ENCODE measurements at regions not wholly inside any gene's neighbourhood (a gene's known extent, or its start where the extent isn't known, plus 50 kb on each side); places are given as distances from the start of the nearest gene placed in this dataset.
"Not testable (repeated sequence)": the region's sequence is repeated elsewhere in the genome, so short reads cannot be mapped to it uniquely, and the experiment has no call there.

- DNase-seq: no peak
Measured at GRCh38 chr16:22627043-22627442, 116.4 kb downstream of the NPIPB5 start.

GRCh38 chr16:22628994-22629393 lies 118.3 kb downstream of the NPIPB5 start:
- DNase-seq: no peak

- no peak for DNase-seq
Measured at GRCh38 chr16:22630242-22630641, 119.6 kb downstream of the NPIPB5 start.

DNA sequence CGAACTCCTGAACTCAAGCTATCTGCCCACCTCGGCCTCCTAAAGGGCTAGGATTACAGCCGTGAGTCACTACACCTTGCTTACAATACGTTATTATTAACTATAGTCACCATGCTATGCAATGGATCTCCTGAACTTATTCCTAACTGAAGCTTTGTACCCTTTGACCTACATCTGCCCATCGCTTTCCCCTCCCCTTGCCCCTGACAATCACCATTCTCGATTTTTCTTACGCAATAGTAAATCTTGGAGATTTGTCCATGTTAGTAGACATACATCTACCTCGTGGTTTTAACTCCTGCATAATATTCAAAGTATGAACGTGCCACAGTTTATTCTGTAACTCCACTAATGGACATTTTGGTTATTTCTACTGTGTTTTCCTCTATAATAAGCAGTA lies 120.6 kb downstream of the NPIPB5 start:
- DNase-seq: no peak

DNA sequence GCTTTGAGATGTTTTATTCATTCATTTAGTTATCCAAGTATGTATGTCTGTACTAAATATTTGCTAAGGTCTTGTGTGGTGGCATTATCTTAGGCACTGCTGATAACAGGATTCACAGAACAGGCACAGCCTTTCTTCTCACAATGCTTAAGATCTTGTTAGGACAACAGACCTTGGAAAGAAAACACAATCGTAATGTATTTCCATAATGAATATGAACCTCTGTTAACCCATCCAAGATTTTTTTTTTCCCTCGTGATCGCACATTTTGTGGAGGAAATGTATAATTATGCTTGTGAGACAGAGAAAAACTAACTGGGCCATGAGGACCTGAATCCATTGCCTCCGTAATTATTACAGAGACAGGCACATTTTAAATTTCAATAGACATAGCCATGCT lies 121.9 kb downstream of the NPIPB5 start:
- DNase-seq: no peak

DNA sequence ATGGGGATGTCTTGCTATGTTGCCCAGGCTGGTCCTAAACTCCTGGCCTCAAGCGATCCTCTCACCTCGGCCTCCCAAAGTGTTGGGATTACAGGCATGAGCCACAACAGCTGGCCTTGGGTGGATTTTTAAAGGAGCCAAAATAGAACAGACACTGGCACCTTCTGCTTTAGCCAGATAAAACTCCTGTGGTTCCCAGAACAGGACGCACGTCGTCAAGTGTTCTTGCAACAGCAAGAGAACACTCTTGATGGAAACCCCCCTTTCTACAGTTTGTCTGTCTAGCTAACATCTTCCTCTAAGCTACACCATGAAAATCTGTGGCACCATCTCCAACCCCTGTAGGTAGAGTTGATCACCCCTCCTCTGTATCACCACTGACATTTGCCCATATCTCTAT lies 122.6 kb downstream of the NPIPB5 start:
- DNase-seq: no peak

DNA sequence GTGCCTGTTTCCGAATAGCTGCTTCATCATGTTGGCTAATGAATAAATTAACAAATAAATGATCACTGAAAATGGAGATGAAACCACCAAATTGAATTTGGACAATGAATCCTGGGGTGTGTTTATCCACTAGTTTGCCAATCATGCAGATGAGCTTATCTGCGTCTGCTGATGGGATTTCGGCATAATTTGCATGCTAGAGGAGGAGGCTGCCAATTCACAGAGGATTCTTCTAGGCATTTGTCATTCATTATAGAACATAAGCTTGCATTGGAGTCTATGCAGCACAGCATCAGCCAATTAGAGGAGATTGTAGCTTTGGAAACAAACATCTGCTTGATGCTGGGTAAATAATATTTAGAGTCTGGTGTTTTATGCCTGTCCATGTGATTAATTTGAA lies 123.1 kb downstream of the NPIPB5 start:
- DNase-seq: no peak

DNA sequence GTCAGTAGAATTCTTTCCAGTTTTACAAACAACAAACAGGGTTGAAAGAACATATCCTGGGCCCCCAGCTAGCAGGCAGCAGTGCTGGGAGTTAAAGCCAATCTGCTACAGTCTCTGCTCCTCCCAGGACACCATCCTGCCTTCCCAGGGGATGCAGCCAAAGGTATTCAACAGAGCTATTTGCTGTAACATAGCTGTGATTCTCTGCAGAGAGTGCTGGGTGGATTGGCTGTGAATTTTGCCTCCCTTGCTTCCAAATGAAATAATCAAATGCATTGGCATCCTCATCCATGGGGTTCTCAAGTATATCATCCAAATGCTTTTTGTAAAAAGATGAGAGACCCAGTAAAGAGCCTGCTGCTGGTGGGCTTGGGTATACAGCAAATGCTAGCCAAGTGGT lies 124.3 kb downstream of the NPIPB5 start:
- no peak for DNase-seq

- DNase-seq: no peak
Measured at GRCh38 chr16:22635357-22635761, 124.7 kb downstream of the NPIPB5 start.

DNA sequence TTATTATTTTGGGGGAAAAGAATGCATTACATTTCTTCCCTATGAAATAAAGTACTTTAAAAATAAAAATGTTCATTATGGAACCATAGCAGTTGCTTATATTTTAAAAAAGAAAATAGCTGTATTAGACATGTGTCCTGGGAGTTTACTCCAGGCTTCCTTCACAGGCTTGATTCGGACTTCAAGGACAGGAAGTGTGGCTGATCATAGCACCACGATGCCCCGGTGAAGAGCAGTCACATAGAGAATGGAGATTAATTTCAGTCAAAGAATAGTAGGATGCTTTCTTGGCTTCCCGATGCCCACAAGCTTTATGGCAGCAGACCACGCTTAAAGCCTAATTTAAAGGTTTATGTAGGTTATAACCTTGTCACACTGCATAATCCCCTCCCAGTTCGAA lies 125.1 kb downstream of the NPIPB5 start:
- no peak for DNase-seq

DNA sequence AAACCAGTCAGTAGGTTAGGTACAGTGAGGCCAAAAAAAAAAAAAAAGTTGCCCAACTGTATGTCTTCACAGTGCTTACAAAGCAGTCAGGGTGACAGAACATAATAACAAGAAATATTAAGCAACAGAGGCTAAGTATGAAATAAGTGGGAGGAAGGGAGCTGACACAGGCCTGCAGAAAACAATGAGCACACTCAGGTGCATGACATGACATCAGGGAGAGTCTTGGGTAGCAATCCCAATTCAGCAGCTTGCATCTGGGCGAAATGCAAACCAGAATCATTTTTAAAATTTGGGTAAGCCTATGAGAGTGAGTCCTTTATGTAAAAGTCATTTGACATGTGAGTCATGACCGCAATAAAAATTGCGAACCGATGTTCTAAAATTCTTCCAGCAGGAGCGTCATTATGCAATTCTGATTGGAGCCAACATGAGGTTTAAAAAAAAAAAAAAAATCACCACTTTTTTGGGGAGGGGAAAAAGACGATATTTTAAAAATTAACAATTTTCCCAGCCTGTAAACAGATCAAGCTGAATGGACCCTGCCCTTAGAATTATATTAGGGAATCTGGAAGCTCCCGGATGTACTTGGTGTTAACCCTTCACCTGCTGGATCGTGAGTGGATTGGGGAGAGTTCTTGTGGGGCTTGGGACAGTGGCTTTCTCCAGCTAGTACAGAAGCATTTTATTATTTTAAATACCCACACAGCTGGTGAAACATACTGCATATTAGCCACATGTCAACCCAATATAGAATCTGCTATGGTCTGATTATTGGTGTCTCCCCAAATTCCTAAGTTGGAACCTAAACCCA lies 127.9 kb downstream of the NPIPB5 start:
- no peak for DNase-seq

DNA sequence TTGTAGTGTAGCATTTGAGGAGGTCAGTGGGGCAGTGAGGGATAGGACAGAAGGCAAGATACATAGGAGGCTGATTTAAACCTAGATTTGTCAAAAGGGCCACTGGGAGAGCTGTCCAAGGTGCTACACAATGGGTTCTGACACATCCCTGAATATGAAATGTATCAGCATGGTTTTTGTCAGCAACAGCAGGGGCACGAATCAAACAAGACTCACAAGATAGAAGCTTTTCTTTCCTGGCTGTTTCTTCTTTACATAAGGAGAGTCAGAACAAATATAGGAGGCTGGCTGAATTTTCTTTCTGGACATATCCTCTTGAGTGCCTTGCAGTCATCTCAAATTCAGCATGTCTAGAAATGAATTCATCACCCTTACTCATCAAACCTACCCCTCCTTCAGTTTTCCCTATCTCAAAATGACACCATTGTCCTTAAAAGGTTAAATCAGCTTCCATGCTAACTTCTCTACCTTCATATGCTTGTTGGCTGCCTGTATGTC lies 130.5 kb downstream of the NPIPB5 start:
- DNase-seq: no peak

DNA sequence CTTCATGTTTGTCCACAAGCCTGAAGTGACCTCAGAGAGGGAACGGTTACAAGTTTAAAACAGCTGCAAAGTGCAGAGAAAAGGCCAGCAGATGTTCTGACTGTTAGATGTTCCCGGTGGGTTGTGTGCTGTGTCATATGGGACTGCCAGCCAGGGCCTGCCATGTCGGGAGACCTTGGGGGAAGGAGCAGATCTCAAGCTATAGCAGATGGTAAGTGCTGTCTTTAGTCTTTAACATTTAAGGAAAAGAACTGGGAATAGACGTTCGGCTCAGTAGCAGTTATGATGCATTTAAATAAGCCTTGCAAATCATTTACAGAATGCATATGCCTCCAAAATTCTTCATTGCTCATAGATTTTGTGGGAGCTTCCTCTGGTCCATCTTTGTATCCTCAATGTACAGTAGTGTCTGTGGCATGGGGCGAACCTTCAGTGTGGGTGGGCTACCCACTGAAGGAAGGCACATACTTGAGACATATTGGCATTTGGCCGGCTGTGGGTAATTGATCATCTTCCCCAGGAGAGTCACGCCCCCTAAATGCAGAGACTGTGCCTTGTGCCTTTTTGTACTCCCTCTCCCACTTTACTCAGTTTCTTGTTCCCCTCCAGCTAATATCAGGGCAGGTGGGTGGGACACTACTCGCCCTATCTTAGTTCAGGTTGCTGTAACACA lies 131.9 kb downstream of the NPIPB5 start:
- DNase-seq: no peak

- not testable (repeated sequence) for DNase-seq
Measured at GRCh38 chr16:22643203-22643602, 132.5 kb downstream of the NPIPB5 start.

GRCh38 chr16:22643886-22644285 lies 133.2 kb downstream of the NPIPB5 start:
- DNase-seq: no peak

DNA sequence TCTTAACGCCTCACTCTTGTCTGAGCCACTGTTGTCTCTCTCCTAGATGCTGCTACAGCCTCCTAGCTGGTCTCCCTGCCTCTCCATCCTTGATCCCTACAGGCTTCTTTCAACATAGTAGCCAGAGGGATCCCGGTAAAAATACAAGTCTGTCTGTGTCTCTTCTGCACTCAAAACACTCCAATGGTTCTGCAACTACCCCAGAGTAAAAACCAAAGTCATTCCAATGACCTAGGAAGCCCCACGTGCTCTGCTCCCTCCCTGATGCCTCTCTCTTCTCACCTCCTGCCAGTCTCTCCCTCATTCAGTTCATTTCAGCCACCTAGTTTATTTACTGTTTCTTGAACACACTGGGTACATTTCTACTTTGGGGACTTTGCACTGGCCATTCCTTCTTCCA lies 135.2 kb downstream of the NPIPB5 start:
- no peak for DNase-seq

GRCh38 chr16:22646948-22647556 lies 136.4 kb downstream of the NPIPB5 start:
- DNase-seq: no peak

DNA sequence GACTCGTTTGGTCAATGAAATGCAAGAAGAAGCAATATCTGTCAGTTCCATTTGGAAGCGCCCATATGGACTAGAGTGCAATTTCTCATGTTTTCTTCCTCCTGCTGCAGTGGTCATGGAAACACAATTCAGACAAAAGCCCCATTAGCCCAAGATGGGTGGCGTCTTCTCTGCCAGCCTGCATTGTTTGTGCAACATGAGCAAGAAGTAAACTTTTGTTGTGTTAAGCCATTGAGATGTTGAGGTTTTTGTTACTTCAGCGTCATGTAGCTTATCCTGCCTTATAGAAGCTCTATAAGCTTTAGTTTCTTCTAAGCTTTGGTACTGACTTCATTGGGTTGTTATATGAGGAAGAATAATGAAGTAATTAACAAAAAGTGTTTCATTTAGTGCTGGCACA lies 137.4 kb downstream of the NPIPB5 start:
- no peak for DNase-seq

DNA sequence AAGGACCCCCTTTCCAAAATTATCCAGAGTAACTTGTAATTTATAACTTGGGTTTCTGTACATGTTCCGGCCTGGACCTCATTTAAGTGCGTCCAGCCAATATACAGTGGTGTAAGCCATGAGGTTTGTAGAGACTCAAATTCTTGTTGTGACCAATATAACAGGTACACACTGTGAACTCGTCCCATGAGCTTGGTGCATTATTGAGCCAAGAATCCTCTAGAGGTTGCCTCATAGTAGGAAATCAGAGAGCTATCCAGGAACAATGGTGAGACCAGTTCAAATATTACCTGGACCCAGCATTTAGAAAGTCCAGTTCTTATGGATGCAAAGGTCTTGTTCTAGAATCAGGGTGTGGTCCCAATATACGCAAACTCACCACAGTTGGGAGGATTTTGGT lies 138.2 kb downstream of the NPIPB5 start:
- DNase-seq: no peak

GRCh38 chr16:22651111-22651817 lies 140.6 kb downstream of the NPIPB5 start:
- not testable (repeated sequence) for DNase-seq

DNA sequence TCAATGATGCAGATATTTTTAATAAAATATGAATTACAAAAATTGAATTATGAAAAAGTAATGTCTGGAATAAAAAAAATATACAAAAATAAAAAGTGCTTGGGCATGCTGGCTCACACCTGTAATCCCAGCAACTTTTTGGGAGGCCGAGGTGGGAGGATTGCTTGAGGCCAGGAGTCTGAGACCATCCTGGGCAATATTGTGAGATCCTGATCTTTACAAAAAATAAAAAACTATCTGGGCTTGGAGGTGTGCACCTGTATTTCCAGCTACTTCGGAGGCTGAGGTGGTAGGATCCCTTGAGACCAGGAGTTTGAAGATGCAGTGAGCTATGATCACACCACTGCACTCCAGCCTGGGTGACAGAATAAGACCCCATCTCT lies 141.8 kb downstream of the NPIPB5 start:
- DNase-seq: no peak

DNA sequence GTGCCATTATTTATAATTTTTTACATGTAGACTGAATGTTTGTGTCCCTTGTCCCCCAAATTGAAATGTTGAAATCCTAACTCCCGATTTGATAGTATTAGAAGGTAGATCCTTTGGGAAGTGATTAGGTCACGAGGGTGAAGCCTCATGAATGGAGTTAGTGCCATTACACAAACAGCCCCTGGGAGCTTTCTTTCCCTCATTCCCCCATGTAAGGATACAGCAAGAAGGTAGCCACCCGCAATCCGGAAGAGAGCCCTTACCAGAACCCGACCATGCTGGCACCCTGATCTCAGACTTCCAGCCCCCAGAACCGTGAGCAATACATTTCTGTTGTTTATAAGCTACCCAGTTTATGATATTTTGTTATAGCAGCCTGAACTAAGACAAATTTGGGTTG lies 143.2 kb downstream of the NPIPB5 start:
- no peak for DNase-seq

DNA sequence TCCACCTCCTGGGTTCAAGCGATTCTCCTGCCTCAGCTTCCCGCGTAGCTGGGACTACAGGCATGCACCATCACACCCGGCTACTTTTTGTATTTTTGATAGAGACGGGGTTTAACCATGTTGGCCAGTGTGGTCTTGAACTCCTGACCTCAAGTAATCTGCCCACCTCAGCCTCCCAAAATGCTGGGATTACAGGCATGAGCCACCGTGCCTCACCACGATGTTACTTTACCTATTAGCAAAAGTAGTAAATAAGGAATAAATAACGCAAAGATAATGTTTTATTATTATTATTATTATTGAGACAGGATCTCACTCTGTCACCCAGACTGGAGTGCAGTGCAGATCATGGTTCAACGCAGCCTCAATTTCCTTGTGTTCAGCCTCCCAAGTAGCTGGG lies 145.9 kb downstream of the NPIPB5 start:
- not testable (repeated sequence) for DNase-seq

All from NCI-H510A treated with DMSO at 0.1 percent for 48 hours (cell line).